Activated CD8-positive, alpha-beta memory T cell treated with anti-CD3 and anti-CD28 coated beads for 24 hours (primary cell): ENCODE measurements at regions not wholly inside any gene's neighbourhood (a gene's known extent, or its start where the extent isn't known, plus 50 kb on each side); places are given as distances from the start of the nearest gene placed in this dataset.
"Not testable (repeated sequence)": the region's sequence is repeated elsewhere in the genome, so short reads cannot be mapped to it uniquely, and the experiment has no call there.

Experiments
- DNase-seq: peaks from one replicate; pipeline ENCODE4 v3.0.0-alpha.2; 2020

GRCh38 chr5:136453199-136453598 lies 87.9 kb upstream of the TRPC7 start:
- no peak for DNase-seq

GRCh38 chr5:136447576-136447975 lies 82.2 kb upstream of the TRPC7 start:
- DNase-seq = not testable (repeated sequence)

- no peak for DNase-seq
These were observed 81.2 kb upstream of the TRPC7 start for GRCh38 chr5:136446565-136446964.

GRCh38 chr5:136444099-136444498 lies 78.8 kb upstream of the TRPC7 start:
- DNase-seq = not testable (repeated sequence)

- DNase-seq = no peak
These were observed 74.0 kb upstream of the TRPC7 start for GRCh38 chr5:136439367-136439766.

- DNase-seq = no peak
These were observed 70.7 kb upstream of the TRPC7 start for GRCh38 chr5:136435946-136436543.

GRCh38 chr5:136434795-136435194 lies 69.5 kb upstream of the TRPC7 start:
- DNase-seq = no peak

GRCh38 chr5:136432705-136433104 lies 67.4 kb upstream of the TRPC7 start:
- DNase-seq = no peak

GRCh38 chr5:136430081-136430480 lies 64.7 kb upstream of the TRPC7 start:
- no peak for DNase-seq

GRCh38 chr5:136427426-136427825 lies 62.1 kb upstream of the TRPC7 start:
- DNase-seq = no peak

GRCh38 chr5:136425921-136426320 lies 60.6 kb upstream of the TRPC7 start:
- DNase-seq = no peak

GRCh38 chr5:136424835-136425584 lies 59.7 kb upstream of the TRPC7 start:
- DNase-seq = peak; percentile 59

- no peak for DNase-seq
These were observed 58.7 kb upstream of the TRPC7 start for GRCh38 chr5:136423944-136424606.

GRCh38 chr5:136420168-136420898 lies 55.0 kb upstream of the TRPC7 start:
- no peak for DNase-seq

- no peak for DNase-seq
These were observed 53.0 kb upstream of the TRPC7 start for GRCh38 chr5:136418301-136418700.
